ENCODE measurements at regions not wholly inside any gene's neighbourhood (a gene's known extent, or its start where the extent isn't known, plus 50 kb on each side); places are given as distances from the start of the nearest gene placed in this dataset.

- Mint-ChIP-seq H3K4me3 (no peak overlapping the region), H3K27ac (no peak overlapping the region; a peak in 1 of 7 replicates), H3K36me3 (ENCODE audit: insufficient read depth in 1 of 3, low read depth in 3 of 3) (no peaks in the 10 kb centered on the region), H3K4me1 (peaks cover 0 to 12% of the 10 kb centered on the region in 2 experiments; a peak in 2 of 4 replicates), H3K27me3 (ENCODE audit: low read depth) (no peaks in the 10 kb centered on the region), H3K9me3 (no peaks in the 10 kb centered on the region)
- Histone ChIP-seq H2AFZ (ENCODE audit: low read length) (no peak overlapping the region), H4K8ac (replicated peaks; ENCODE audit: insufficient read length, low read depth, low read length) (no peak overlapping the region), H3K14ac (ENCODE audit: insufficient read depth, low read length) (no peak overlapping the region), H3K9ac (ENCODE audit: extremely low read depth, insufficient read length, low read length) (no peak overlapping the region), H3K79me2 (ENCODE audit: insufficient read depth, low read length) (no peaks in the 10 kb centered on the region; the same call in 1 of the 2 replicates), H3K56ac (ENCODE audit: insufficient read length, low read depth, low read length) (no peak overlapping the region), H3K27ac (ENCODE audit: insufficient read length, low read depth, low read length) (no peak overlapping the region), H3K79me1 (ENCODE audit: insufficient read depth, low read depth, low read length, poor library complexity, severe bottlenecking) (peaks cover 2% of the 10 kb centered on the region), H3K4me2 (ENCODE audit: insufficient read depth, insufficient read length, low read length) (no peak overlapping the region), H3K4ac (ENCODE audit: low read depth, low read length) (no peak overlapping the region), H2BK5ac (ENCODE audit: insufficient read length, low read length) (no peak overlapping the region), H2AK5ac (ENCODE audit: insufficient read length, low read length) (no peak overlapping the region), H2BK120ac (ENCODE audit: low read depth, low read length, poor library complexity, severe bottlenecking) (no peak overlapping the region), H3K23ac (ENCODE audit: insufficient read length, low read depth, low read length) (no peak overlapping the region), H3K4me1 (ENCODE audit: insufficient read depth, low read length) (no peaks in the 10 kb centered on the region), H2BK12ac (ENCODE audit: insufficient read length, low read depth, low read length) (no peak overlapping the region), H4K20me1 (ENCODE audit: control insufficient read depth, insufficient read depth, insufficient read length) (no peaks in the 10 kb centered on the region), H4K5ac (ENCODE audit: insufficient read length, low read depth, low read length) (no peak overlapping the region), H3K9me3 (ENCODE audit: control insufficient read depth, low read depth, low read length) (no peaks in the 10 kb centered on the region), H3K27me3 (ENCODE audit: insufficient read depth, low read length) (no peaks in the 10 kb centered on the region), H3K18ac (ENCODE audit: insufficient read length, low read depth, low read length) (no peak overlapping the region), H4K91ac (ENCODE audit: insufficient read length, low read depth, low read length) (no peak overlapping the region), H2BK20ac (ENCODE audit: low read depth, low read length, poor library complexity, severe bottlenecking) (no peak overlapping the region), H3T11ph (ENCODE audit: low read length) (no peak overlapping the region), H2BK15ac (ENCODE audit: low read depth, low read length) (no peak overlapping the region), H3K23me2 (ENCODE audit: insufficient read length, low read depth, low read length, poor library complexity, severe bottlenecking) (no peaks in the 10 kb centered on the region)
- no peak for DNase-seq
- no peak for TF ChIP-seq CTCF (conservative IDR thresholded peaks at IDR 0.05)
- WGBS (ENCODE audit: extremely low coverage, insufficient read length, low lambda C conversion rate): no CpG with 5 or more reads among the region's 4 CpGs
Measured at GRCh38 chr3:17891139-17891856, 148.9 kb upstream of the TBC1D5 start.
